ENCODE measurements at regions not wholly inside any gene's neighbourhood (a gene's known extent, or its start where the extent isn't known, plus 50 kb on each side); places are given as distances from the start of the nearest gene placed in this dataset.

GRCh38 chr5:106880656-106881055 lies 790.1 kb downstream of the EFNA5 start:
- no peak overlapping the region for H3K4me2 ChIP-seq (ENCODE audit: low read length)
- no peaks in the 10 kb centered on the region for H3K79me2 ChIP-seq (ENCODE audit: insufficient read depth, low read length)
- H3K4me3 ChIP-seq (replicated peaks in 1 of 2; ENCODE audit: low read depth in 1 of 2, low read length in 2 of 2) = no peak overlapping the region
- no peaks in the 10 kb centered on the region for H3K9me2 ChIP-seq (ENCODE audit: insufficient read depth)
- BruUV-seq (replicated peaks) = no TSS peak
- no peaks in the 10 kb centered on the region for H4K20me1 ChIP-seq (ENCODE audit: insufficient read depth)
- ChIA-PET POLR2A (interaction anchor here (0.8 kb wide), 1 partner anchor 35 kb away, joined by 3 read pairs; no protein-coding TSS in a partner anchor), RAD21 (ENCODE audit: low non-redundant PET in 1 of 2, low total read pairs in 2 of 2, uncharacterized antibody in 2 of 2, unreplicated experiment in 2 of 2) (no interaction called here), CTCF (no interaction called here)
- DNase-seq (ENCODE audit: low read depth, low spot score) (peak; percentile 23), ATAC-seq (peak; percentile 38)
- H2AFZ ChIP-seq (ENCODE audit: low read depth, low read length, poor library complexity, severe bottlenecking) = no peak overlapping the region
- H3K9me3 ChIP-seq (ENCODE audit: control insufficient read depth in 1 of 2, insufficient read depth in 1 of 2, low read depth in 1 of 2, low read length in 2 of 2) = peaks cover 3 to 5% of the 10 kb centered on the region in 2 experiments; a peak in 1 of 4 replicates
- H3K36me3 ChIP-seq (ENCODE audit: control insufficient read depth in 1 of 2, insufficient read depth in 2 of 2, low read length in 2 of 2) = no peaks in the 10 kb centered on the region
- peaks cover 0 to 6% of the 10 kb centered on the region in 2 experiments; a peak in 1 of 4 replicates for H3K4me1 ChIP-seq (ENCODE audit: control insufficient read depth in 1 of 2, insufficient read depth in 2 of 2, low read length in 2 of 2)
- TF ChIP-seq ZFX (IDR thresholded peaks at IDR 0.05) (no peak), POLR2A (IDR thresholded peaks at IDR 0.05; ENCODE audit: borderline replicate concordance, extremely low read depth, insufficient read depth, insufficient read length) (no peak), EZH2 (IDR thresholded peaks at IDR 0.05) (no peak), CEBPB (IDR thresholded peaks at IDR 0.05; ENCODE audit: low read depth) (peak; percentile 77), ELF1 (IDR thresholded peaks at IDR 0.05; ENCODE audit: borderline replicate concordance, low read depth) (no peak), MAX (IDR thresholded peaks at IDR 0.05) (no peak), SRF (IDR thresholded peaks at IDR 0.05; ENCODE audit: low read depth) (no peak), JUND (IDR thresholded peaks at IDR 0.05) (no peak), FOSL1 (IDR thresholded peaks at IDR 0.05; ENCODE audit: low read depth) (peak; percentile 28; the same call in 1 of the 2 replicates), TCF7L2 (IDR thresholded peaks at IDR 0.05; ENCODE audit: borderline replicate concordance, extremely low read depth, insufficient read depth, insufficient read length) (peak; percentile 10), POLR2AphosphoS5 (IDR thresholded peaks at IDR 0.05; ENCODE audit: low read depth, low read length) (no peak), RAD21 (IDR thresholded peaks at IDR 0.05; ENCODE audit: low read depth) (no peak), YY1 (IDR thresholded peaks at IDR 0.05; ENCODE audit: extremely low read depth, insufficient replicate concordance, low read depth, low read length) (no peak), EZH2phosphoT487 (IDR thresholded peaks at IDR 0.05; ENCODE audit: borderline replicate concordance) (no peak)
- TF ChIP-seq, protein P1, sequence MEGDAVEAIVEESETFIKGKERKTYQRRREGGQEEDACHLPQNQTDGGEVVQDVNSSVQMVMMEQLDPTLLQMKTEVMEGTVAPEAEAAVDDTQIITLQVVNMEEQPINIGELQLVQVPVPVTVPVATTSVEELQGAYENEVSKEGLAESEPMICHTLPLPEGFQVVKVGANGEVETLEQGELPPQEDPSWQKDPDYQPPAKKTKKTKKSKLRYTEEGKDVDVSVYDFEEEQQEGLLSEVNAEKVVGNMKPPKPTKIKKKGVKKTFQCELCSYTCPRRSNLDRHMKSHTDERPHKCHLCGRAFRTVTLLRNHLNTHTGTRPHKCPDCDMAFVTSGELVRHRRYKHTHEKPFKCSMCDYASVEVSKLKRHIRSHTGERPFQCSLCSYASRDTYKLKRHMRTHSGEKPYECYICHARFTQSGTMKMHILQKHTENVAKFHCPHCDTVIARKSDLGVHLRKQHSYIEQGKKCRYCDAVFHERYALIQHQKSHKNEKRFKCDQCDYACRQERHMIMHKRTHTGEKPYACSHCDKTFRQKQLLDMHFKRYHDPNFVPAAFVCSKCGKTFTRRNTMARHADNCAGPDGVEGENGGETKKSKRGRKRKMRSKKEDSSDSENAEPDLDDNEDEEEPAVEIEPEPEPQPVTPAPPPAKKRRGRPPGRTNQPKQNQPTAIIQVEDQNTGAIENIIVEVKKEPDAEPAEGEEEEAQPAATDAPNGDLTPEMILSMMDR (IDR thresholded peaks at IDR 0.05 in 2 of 3, conservative IDR thresholded peaks at IDR 0.05 in 1 of 3; ENCODE audit: borderline replicate concordance in 1 of 3, insufficient read depth in 1 of 3, low read depth in 2 of 3, low read length in 2 of 3) = no peak
- TF ChIP-seq, protein P2, sequence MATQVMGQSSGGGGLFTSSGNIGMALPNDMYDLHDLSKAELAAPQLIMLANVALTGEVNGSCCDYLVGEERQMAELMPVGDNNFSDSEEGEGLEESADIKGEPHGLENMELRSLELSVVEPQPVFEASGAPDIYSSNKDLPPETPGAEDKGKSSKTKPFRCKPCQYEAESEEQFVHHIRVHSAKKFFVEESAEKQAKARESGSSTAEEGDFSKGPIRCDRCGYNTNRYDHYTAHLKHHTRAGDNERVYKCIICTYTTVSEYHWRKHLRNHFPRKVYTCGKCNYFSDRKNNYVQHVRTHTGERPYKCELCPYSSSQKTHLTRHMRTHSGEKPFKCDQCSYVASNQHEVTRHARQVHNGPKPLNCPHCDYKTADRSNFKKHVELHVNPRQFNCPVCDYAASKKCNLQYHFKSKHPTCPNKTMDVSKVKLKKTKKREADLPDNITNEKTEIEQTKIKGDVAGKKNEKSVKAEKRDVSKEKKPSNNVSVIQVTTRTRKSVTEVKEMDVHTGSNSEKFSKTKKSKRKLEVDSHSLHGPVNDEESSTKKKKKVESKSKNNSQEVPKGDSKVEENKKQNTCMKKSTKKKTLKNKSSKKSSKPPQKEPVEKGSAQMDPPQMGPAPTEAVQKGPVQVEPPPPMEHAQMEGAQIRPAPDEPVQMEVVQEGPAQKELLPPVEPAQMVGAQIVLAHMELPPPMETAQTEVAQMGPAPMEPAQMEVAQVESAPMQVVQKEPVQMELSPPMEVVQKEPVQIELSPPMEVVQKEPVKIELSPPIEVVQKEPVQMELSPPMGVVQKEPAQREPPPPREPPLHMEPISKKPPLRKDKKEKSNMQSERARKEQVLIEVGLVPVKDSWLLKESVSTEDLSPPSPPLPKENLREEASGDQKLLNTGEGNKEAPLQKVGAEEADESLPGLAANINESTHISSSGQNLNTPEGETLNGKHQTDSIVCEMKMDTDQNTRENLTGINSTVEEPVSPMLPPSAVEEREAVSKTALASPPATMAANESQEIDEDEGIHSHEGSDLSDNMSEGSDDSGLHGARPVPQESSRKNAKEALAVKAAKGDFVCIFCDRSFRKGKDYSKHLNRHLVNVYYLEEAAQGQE (IDR thresholded peaks at IDR 0.05; ENCODE audit: low read depth) = no peak
- intact Hi-C loops (cut with micrococcal nuclease) = no loop called here
- no peak overlapping the region for H3K27ac ChIP-seq (ENCODE audit: low read depth, low read length)
- no peak overlapping the region for H3K9ac ChIP-seq (ENCODE audit: low read length)
- H3K27me3 ChIP-seq (ENCODE audit: insufficient read depth, low read length) = no peaks in the 10 kb centered on the region

All from HCT116 (cell line).